Natural killer cell (primary cell): ENCODE measurements at regions not wholly inside any gene's neighbourhood (a gene's known extent, or its start where the extent isn't known, plus 50 kb on each side); places are given as distances from the start of the nearest gene placed in this dataset.
"Not testable (repeated sequence)": the region's sequence is repeated elsewhere in the genome, so short reads cannot be mapped to it uniquely, and the experiment has no call there.

Experiments used
- ATAC-seq, 3 donors: fragments of 150-1000 bp in 2 of 3; fragments of 200-7000 bp in 1 of 3; cut with Tn5 transposase; 1 replicate in 1 of 3; 2 replicates in 2 of 3; pipeline ENCODE4 v1.10.0; 2021; ENCODE audit warnings: mild to moderate bottlenecking in 2 of 3, moderate library complexity in 2 of 3
- DNase-seq, 2 donors: peaks; one replicate each; pipeline versions ENCODE4 v3.0.0 to v3.0.0-alpha.2; 2013 to 2021; ENCODE audit warnings: mixed read lengths in 1 of 2
- H3K27ac ChIP-seq: one replicate; pipeline ENCODE4 v1.5.1; 2013; ENCODE audit warnings: mild to moderate bottlenecking, low read length
- H3K27me3 ChIP-seq: one replicate; pipeline ENCODE4 v1.6.1; 2013; ENCODE audit warnings: low read length; ENCODE audit not compliant: control insufficient read depth, insufficient read depth
- H3K36me3 ChIP-seq: one replicate; pipeline ENCODE4 v1.6.1; 2013; ENCODE audit warnings: low read length; ENCODE audit not compliant: control insufficient read depth, insufficient read depth
- H3K4me1 ChIP-seq: one replicate; pipeline ENCODE4 v1.6.1; 2013; ENCODE audit warnings: low read length; ENCODE audit not compliant: control insufficient read depth, insufficient read depth
- H3K4me3 ChIP-seq: one replicate; pipeline ENCODE4 v1.5.1; 2013; ENCODE audit warnings: low read length
- H3K9me3 ChIP-seq: one replicate; pipeline ENCODE4 v1.6.1; 2013; ENCODE audit warnings: low read length; ENCODE audit not compliant: control insufficient read depth, insufficient read depth
- H3K27ac Mint-ChIP-seq, 2 donors: one replicate each; pipeline ENCODE4 v1.8.0; 2022; ENCODE audit warnings: mild to moderate bottlenecking in 2 of 2, mixed read lengths in 2 of 2, moderate library complexity in 1 of 2
- H3K27me3 Mint-ChIP-seq, 2 donors: one replicate each; pipeline ENCODE4 v1.8.0; 2022; ENCODE audit warnings: low read depth in 2 of 2, mixed read lengths in 2 of 2
- H3K36me3 Mint-ChIP-seq: one replicate; pipeline ENCODE4 v1.8.0; 2022; ENCODE audit warnings: mixed read lengths
- H3K4me1 Mint-ChIP-seq, 2 donors: one replicate each; pipeline ENCODE4 v1.8.0; 2022; ENCODE audit warnings: mixed read lengths in 2 of 2
- H3K4me3 Mint-ChIP-seq: one replicate; pipeline ENCODE4 v1.8.0; 2022; ENCODE audit warnings: mild to moderate bottlenecking, moderate library complexity, mixed read lengths
- H3K9me3 Mint-ChIP-seq, 2 donors: one replicate each; pipeline ENCODE4 v1.8.0; 2022; ENCODE audit warnings: mixed read lengths in 2 of 2
- WGBS: methylation state at CpG from one replicate; pipeline ENCODE4 v1.1.7; 2013; ENCODE audit warnings: missing lambda C conversion rate; ENCODE audit not compliant: insufficient coverage; 5-methylcytosine and 5-hydroxymethylcytosine counted together
- intact Hi-C: fragments of 100-400 bp; cut with micrococcal nuclease; formaldehyde crosslinking; loops from one replicate; pipeline ENCODE4 v1.14.2; 2022

DNA sequence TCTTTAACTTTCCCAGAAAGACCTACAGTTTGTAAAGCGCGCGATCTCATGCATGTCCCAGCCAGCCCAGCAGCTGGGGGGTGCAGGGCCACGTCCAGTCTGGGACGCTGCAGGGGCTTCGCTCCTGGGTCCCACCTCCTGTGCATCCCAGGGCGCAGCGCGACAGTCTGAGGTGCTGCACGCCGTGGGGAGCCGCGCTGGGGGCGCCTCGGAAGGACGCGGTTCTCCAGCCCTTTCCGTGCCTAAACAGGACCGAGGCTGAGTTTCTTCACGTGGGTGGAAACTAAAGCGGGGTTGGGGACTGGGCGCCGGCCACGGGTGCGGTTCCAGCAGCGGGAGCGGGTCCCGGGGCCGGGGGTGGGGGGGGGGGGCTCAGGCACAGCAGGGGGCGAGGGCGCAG lies 221.4 kb downstream of the TP53TG3F start:
- H3K27ac Mint-ChIP-seq, H3K27ac ChIP-seq, H3K4me3 ChIP-seq, intact Hi-C loops, H3K9me3 Mint-ChIP-seq, ATAC-seq, H3K27me3 Mint-ChIP-seq, H3K4me3 Mint-ChIP-seq, H3K9me3 ChIP-seq, H3K4me1 ChIP-seq, H3K36me3 ChIP-seq, DNase-seq, H3K36me3 Mint-ChIP-seq, H3K27me3 ChIP-seq, H3K4me1 Mint-ChIP-seq: not testable (repeated sequence)
- WGBS = 68% methylated on average over 30 of the region's 31 CpGs

DNA sequence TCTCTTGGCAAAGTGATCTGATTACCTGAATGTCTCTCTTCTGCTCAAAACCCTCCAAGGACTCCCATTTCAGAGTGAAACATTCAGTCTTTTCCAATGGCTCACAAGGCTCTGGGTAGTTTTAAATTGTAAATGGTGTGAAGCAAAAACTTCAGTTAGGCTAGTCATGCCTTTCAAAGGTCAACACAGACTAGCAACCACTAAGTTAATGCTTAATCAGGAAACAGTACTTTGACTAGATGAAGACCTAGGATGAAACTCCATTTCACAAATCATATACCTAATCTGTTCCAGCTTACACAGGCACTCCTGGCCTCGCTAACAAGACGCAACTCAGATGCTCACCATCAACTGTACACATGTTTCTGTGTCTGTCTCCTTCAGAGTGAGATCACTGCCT lies 240.9 kb downstream of the TP53TG3F start:
- intact Hi-C loops, DNase-seq, H3K4me3 ChIP-seq, H3K36me3 Mint-ChIP-seq, H3K4me1 Mint-ChIP-seq, H3K4me1 ChIP-seq, ATAC-seq, H3K9me3 Mint-ChIP-seq, H3K9me3 ChIP-seq, H3K27me3 ChIP-seq, H3K4me3 Mint-ChIP-seq, H3K36me3 ChIP-seq, H3K27me3 Mint-ChIP-seq, H3K27ac ChIP-seq, H3K27ac Mint-ChIP-seq: not testable (repeated sequence)
- 76% methylated on average over 2 of the region's 2 CpGs for WGBS

DNA sequence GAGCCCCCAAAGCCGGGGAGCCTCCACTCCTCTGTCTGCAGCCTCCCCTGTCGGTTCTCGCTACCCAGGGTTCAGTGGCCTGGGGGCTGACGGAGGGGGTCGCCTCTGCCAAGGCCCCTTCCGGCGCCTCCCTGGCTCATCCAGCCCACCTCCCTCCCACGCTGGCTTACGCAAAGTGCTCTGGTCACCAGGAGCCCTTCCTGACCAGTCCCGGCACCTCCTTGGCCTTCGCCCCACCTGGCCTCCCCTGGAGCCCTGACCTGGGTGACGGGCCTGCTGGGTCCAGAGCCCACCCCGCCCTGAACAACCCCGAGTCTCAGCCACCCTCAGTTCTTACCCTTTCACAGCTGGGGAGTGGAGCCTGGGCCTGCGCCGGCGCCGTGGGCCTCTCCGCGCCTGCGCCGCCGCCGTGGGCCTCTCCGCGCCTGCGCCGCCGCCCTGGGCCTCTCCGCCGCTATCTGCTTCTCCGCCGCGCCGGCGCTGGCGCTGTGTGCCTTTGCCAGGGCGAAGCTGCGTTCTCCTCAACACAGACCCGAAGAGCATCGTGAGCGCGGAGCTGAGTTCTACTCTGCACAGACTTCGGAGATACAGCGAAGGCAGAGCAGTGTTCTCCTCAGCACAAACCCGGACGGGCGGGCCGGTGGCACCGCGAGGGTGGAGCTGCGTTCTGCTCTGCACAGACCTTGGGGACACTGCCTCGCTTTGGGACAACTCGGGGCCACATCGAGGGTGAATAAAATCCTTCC lies 247.6 kb downstream of the TP53TG3F start:
- H3K9me3 Mint-ChIP-seq, H3K4me1 Mint-ChIP-seq, H3K27me3 ChIP-seq, DNase-seq, H3K27ac ChIP-seq, H3K27me3 Mint-ChIP-seq, H3K4me3 ChIP-seq, H3K36me3 Mint-ChIP-seq, H3K9me3 ChIP-seq, H3K27ac Mint-ChIP-seq, intact Hi-C loops, ATAC-seq, H3K4me1 ChIP-seq, H3K4me3 Mint-ChIP-seq, H3K36me3 ChIP-seq: not testable (repeated sequence)
- 72% methylated on average over 48 of the region's 55 CpGs for whole genome bisulfite sequencing

DNA sequence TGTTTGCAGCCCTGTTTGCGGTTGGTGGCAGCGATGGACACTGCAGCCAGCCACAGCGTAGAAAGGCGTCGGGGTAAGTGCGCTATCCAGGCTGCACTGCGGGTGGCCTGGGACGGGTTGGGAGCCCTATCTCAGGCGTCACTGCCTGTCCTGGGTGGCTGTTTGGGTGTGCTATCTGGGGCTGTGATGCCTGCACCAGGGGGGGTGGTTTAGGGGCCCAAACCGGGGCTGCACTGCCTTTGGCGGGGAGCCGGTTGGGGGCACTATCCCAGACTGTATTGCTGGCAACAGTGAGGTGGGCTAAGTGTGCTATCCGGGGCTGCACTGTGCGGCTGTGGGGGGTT lies 248.2 kb downstream of the TP53TG3F start:
- H3K27me3 Mint-ChIP-seq, H3K9me3 Mint-ChIP-seq, H3K4me3 ChIP-seq, ATAC-seq, intact Hi-C loops, H3K27ac Mint-ChIP-seq, H3K36me3 ChIP-seq, H3K4me1 ChIP-seq, H3K36me3 Mint-ChIP-seq, DNase-seq, H3K27ac ChIP-seq, H3K4me3 Mint-ChIP-seq, H3K4me1 Mint-ChIP-seq, H3K27me3 ChIP-seq, H3K9me3 ChIP-seq: not testable (repeated sequence)
- WGBS = 70% methylated on average over 14 of the region's 14 CpGs

GRCh38 chr16:33709856-33710695 lies 250.7 kb downstream of the TP53TG3F start:
- DNase-seq, H3K4me1 ChIP-seq, H3K27me3 Mint-ChIP-seq, H3K9me3 ChIP-seq, H3K9me3 Mint-ChIP-seq, H3K36me3 Mint-ChIP-seq, H3K4me3 Mint-ChIP-seq, H3K4me1 Mint-ChIP-seq, H3K27ac Mint-ChIP-seq, H3K27me3 ChIP-seq, H3K27ac ChIP-seq, ATAC-seq, intact Hi-C loops, H3K36me3 ChIP-seq, H3K4me3 ChIP-seq: not testable (repeated sequence)
- 92% methylated on average over 15 of the region's 16 CpGs for WGBS

DNA sequence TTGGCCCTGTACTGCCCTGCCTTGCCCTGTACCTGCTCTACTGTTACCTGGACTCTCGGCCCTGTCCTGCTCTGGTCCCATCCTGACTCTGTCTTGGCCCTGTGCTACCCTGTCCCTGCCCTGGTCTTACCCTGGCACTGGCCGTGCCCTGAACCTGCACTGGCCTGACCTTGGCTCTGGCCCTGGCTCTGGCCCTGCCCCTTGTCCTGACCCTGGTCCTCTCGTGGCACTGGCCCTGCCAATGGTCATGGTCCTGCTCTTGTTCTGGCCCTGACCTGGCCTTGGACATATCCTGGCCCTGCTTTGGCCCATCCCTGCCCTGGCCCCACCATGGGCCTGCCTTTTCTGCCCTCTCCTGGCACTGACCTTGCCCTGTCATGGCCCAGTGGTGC lies 251.3 kb downstream of the TP53TG3F start:
- 91% methylated on average over 3 of the region's 3 CpGs for WGBS
- H3K27ac ChIP-seq, H3K9me3 ChIP-seq, ATAC-seq, H3K27me3 Mint-ChIP-seq, intact Hi-C loops, H3K27me3 ChIP-seq, DNase-seq, H3K27ac Mint-ChIP-seq, H3K36me3 Mint-ChIP-seq, H3K9me3 Mint-ChIP-seq, H3K4me3 Mint-ChIP-seq, H3K4me3 ChIP-seq, H3K4me1 Mint-ChIP-seq, H3K4me1 ChIP-seq, H3K36me3 ChIP-seq: not testable (repeated sequence)

DNA sequence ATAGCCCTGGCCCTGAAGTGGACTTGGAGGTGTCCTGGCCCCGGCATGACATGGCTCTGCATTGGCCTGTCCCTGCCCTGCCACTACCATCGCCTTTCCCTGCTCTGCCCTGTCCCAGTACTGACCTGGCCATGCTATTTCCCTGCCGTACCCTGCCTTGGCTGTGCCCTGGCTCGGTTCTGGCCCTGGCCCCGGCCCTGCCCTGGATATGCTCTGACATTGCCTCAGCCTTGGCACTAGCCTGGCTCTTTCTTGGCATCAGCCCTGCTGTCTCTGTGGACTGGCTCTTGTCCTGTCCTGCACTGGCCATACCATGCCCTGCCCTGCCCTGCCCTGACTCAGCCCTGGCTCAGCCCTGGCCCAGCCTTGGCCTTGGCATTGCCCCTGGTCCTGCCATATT lies 252.2 kb downstream of the TP53TG3F start:
- intact Hi-C loops, H3K4me1 ChIP-seq, H3K27ac ChIP-seq, H3K4me3 ChIP-seq, H3K27ac Mint-ChIP-seq, H3K4me1 Mint-ChIP-seq, ATAC-seq, H3K27me3 ChIP-seq, H3K27me3 Mint-ChIP-seq, H3K36me3 Mint-ChIP-seq, H3K4me3 Mint-ChIP-seq, H3K9me3 ChIP-seq, H3K9me3 Mint-ChIP-seq, H3K36me3 ChIP-seq, DNase-seq: not testable (repeated sequence)
- WGBS = 81% methylated on average over 5 of the region's 5 CpGs

DNA sequence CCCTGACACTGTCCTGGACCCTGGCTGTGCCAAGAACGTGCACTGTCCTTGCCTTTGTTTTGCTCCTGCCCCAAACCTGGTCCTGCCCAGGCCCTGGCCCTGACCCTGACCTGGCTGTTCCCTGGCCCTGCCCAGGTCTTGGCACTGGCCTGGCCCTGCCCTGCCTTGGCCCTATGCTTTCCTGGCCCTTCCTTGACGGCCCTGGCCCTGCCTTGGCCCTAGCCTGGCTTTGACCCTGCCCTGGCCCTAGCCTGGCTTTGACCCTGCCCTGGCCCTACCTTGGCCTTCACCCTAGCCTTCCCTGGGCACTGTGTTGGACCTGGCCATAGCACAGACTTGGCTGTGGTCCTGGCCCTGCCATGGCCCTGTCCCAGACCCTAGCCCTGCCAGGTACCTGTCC lies 252.9 kb downstream of the TP53TG3F start:
- H3K4me3 ChIP-seq, H3K27ac Mint-ChIP-seq, H3K9me3 ChIP-seq, H3K4me1 ChIP-seq, H3K4me1 Mint-ChIP-seq, H3K36me3 ChIP-seq, ATAC-seq, H3K27me3 ChIP-seq, DNase-seq, H3K36me3 Mint-ChIP-seq, H3K9me3 Mint-ChIP-seq, H3K27ac ChIP-seq, H3K27me3 Mint-ChIP-seq, H3K4me3 Mint-ChIP-seq, intact Hi-C loops: not testable (repeated sequence)
- 56% methylated on average over 2 of the region's 2 CpGs for WGBS
